Renal cortical epithelial cell (primary cell): ENCODE measurements at regions not wholly inside any gene's neighbourhood (a gene's known extent, or its start where the extent isn't known, plus 50 kb on each side); places are given as distances from the start of the nearest gene placed in this dataset.
"Not testable (repeated sequence)": the region's sequence is repeated elsewhere in the genome, so short reads cannot be mapped to it uniquely, and the experiment has no call there.

Source experiments
- DNase-seq: peaks from one replicate; pipeline ENCODE4 v3.0.0-alpha.2; 2011; ENCODE audit warnings: low read depth

GRCh38 chr20:11173916-11174315, 500.1 kb upstream of the JAG1 start:
- DNase-seq, result no peak

GRCh38 chr20:11174861-11175260, 501.1 kb upstream of the JAG1 start:
- no peak for DNase-seq

DNA sequence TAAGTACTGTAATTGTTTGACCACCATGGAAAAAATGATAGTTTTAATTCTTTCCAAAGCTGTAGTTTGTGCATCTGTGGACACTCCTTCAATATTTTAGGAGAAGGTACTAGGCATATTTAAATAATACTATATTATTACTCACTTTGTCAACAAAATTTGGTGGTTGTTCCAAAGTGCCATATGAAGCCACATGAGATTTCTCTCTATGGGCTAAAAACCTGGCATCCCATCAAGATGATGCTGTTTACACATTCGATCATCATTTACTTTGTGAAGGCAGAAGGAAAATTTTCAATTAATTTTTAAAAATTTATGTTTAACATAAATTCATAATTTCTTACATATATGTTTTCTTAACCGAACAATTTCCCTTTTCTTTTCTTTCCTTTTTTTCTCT, 502.6 kb upstream of the JAG1 start:
- no peak for DNase-seq

DNA sequence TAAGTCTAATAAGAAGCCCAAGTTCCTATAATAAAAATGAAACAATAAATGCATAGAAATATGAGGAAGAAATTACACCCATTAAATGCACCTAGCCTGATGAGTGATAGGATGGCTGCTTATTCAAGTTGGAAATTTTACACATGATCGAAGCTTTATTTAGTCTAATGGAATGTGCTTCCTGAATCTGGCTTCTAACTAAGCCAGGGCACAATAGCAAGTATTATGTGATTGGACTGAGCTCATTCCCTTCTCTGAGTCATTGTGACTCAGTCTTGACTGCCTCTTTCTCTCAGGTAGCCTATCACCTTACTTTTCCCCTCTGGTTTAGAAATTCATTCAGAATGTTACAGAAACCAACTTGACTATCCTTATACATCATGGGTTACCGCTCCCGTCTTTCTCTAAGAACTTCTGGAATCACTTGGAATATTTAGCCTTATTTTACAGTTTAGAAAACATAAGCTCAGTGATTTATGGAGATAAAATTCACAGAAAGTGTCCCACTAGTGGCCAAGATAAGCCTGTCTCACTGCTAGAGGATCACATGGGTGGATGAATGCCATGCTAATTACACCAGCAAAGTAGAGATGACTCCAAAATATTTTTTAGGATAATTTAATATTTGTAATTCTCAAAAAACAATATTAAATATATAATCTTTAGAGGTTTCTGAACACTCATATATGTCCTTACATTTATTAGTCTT, 505.3 kb upstream of the JAG1 start:
- DNase-seq, result peak; percentile 98

- peak; percentile 53 for DNase-seq
Observed at GRCh38 chr20:11180186-11180585, 506.4 kb upstream of the JAG1 start.

DNA sequence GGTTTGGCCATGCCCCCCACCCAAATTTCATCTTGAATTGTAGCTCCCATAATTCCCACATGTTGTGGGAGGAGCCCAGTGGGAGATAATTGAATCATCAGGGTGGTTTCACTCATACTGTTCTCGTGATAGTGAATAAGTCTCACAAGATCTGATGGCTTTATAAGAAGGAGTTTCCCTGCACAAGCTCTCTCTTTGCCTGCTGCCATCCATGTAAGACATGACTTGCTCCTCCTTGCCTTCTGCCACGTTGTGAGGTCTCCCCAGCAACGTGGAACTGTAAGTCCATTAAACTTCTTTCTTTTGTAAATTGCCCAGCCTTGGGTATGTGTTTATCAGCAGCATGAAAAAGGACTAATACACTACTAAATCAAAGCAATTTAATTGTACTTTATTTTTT, 507.3 kb upstream of the JAG1 start:
- DNase-seq, result not testable (repeated sequence)

DNA sequence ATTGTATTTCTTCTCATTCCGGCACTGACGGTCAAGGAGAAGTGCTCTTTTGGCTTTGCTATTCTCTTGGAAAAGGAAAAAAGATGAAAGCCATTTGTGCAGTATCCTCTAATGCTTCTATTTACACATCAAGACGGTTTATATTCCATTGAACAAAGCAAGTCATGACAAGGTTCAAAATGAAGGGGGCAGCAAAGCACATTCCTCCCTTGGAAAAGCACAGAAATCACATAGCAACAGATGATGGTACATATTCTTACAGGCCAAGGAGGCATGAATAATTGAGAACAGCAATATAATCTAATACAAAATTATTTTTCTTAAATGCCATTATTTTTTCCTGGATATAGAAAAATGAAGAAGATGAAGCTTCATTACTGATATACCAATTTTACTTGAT, 508.2 kb upstream of the JAG1 start:
- DNase-seq, result no peak

- peak; percentile 21 for DNase-seq
Observed at GRCh38 chr20:11182720-11183119, 508.9 kb upstream of the JAG1 start.

DNA sequence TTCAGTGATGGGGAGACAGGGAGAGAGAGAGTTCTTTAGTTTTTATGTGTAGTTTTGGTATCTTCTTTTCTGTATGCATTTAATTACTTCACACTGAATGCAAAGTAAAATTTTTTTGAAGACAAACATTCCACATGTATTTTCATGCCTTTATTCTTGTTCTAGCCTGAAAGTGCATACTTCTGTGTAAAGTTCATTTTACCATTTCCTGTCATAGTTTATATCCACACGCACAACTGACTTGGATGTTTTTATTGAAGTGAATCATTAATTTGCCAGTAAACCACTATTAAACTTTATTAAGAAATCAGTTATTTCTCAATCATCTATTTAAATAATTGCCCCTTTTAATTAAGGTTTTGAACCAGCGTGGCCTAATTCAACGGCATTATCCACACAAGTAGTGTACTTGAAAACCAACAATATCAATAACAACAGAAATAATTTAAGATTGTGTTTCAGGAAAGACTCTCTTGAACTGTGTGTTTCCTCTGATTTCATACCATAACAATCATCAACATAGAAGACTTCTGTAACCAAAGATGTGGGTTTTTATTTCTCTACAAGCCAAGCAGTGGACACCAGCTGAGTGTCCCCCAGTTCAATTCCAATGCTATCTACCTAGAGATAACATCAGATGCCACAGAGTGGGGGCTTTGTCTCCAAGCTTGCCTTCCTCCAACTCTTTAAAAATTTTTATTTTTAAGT, 512.7 kb upstream of the JAG1 start:
- DNase-seq, result peak; percentile 87

GRCh38 chr20:11188843-11189603, 515.2 kb upstream of the JAG1 start:
- DNase-seq, result no peak

GRCh38 chr20:11190741-11191140, 516.9 kb upstream of the JAG1 start:
- DNase-seq, result no peak

DNA sequence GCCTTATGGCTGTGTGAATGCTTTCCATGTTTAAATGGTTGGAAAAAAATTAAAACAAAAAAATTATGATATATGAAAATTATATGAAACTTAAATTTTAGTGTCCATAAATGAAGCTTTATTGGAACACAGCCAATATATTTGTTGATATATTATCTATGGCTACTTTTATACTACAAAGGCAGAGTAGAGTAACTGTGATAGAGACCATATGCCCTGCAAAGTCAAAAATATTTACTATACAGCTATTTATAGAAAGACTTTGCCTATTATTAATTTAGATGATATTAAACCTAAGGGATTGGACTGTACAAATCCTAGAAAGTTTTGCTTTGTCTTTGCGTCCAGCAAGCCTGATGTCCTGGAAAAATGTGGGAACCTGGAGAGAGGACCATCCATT, 518.3 kb upstream of the JAG1 start:
- no peak for DNase-seq

- peak; percentile 90 for DNase-seq
Observed at GRCh38 chr20:11193241-11193640, 519.4 kb upstream of the JAG1 start.

DNA sequence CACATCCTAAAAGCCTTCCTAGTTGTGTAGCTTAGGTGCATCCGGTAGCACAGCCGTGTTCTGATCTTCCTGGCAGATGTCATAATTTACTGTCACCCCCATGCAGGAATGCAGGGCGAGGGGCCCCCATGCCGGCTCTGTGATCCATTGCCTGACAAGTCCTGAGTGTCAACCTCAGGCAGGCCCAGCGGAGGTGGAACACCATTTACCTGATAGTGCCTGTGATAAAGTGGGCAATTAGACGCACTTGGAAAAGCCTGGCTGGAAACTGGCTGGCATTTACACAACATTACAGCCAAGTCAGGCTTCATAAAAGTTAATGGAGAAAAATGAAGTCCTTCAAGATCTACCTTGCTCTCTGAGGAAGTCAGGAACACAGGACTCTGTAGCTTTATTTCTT, 521.4 kb upstream of the JAG1 start:
- DNase-seq, result peak; percentile 52

DNA sequence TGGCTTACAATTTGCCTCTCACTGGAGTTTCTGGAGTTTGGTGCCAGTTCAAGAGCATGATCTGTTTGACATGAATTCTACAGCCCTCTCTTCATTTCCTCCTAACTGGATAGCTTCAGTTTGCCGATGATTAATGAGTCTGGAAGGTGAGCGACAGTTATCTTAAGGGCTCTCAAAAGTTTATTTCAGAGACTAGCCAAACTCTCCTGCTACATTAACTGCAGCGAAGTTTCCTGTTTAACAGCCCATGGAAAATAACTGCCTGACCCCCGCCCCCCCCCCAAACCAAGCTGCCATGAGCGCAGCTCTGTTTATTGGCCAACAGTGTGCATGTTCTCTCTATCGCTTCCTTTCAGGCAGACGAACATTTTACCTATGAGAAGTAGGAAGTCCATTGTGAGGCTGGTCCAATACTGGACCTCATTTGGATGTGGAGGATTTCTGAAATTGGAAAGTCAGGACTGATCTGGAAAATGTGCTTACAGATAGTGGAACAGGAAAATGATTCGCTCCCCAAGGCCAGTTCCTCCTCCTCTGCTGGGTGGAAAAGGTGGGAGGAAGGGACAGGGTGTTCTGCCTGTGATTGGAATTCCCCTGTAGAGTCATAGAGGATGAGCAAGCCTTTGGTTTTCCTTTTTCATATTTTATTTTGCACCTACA, 522.2 kb upstream of the JAG1 start:
- DNase-seq, result peak; percentile 83

DNA sequence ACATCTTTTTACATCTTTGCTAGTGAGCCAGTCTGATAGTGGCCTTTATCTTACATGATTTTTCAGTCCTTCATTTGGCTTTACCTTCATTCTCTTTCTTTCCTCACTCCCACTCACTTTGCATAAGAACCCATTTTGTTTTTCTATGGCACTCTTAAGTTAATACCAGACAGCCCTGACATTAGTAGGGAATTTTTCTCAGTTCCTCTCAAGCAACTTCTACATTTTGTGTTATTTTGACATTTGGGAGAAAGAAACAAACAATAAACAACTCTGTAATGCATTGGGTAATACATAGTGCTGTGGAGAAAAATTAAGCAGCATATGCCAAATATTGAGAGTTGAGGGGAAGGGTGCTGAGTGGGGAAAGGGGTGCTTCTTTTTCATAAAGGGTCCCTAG, 524.1 kb upstream of the JAG1 start:
- no peak for DNase-seq

GRCh38 chr20:11200423-11200822, 526.6 kb upstream of the JAG1 start:
- no peak for DNase-seq

- peak; percentile 81 for DNase-seq
Observed at GRCh38 chr20:11204926-11205768, 531.3 kb upstream of the JAG1 start.

GRCh38 chr20:11205769-11206362, 532.1 kb upstream of the JAG1 start:
- DNase-seq, result no peak

DNA sequence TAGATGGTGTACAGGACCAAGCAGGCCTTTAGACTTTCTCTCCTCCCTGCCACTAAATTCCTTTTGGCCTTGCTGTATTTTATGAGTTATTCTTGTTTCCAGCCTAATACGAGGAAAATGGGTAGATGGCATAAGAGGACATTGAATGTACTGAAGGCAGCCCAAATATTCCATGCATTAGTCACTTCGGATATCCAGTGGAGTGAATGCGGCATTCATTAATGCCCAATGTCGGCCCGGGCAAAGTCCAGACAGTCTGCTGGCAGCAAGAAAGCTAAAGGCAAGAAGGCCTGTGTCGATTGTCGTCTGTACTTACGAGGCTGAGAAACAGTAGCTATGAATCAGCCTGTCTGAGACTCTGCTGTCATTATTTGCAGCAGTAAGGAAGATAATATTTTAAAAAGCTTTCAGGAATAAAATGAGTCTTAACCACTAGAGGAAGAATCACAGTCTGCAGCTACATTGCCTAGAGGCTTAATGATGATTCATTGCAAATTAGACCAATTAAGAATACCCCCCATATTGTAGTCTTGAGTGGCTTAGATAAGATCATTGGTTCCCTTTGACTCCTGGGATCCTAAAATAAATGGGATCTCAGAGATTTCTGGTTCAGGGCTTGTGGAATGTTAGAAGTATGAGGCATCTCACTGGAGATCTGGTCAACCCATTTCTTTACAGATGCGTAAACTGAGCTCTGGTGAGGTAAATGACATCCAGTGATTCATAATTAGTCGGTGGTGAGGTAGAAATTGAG, 534.1 kb upstream of the JAG1 start:
- DNase-seq, result peak; percentile 95
